OCI-LY1 (cell line): ENCODE measurements at regions not wholly inside any gene's neighbourhood (a gene's known extent, or its start where the extent isn't known, plus 50 kb on each side); places are given as distances from the start of the nearest gene placed in this dataset.

Source experiments
- H2AFZ ChIP-seq: fragments of 200-600 bp; sonication (generic), shearing (Covaris generic); 2 replicates; pipeline ENCODE4 v1.6.0; 2014; ENCODE audit warnings: antibody characterized with exemption, mild to moderate bottlenecking, low read length
- H3F3A ChIP-seq: fragments of 200-600 bp; sonication (generic), shearing (Covaris generic); 2 replicates; pipeline ENCODE4 v1.6.0; 2014; ENCODE audit warnings: mild to moderate bottlenecking, antibody characterized with exemption, low read length, moderate library complexity; ENCODE audit not compliant: insufficient read depth
- H3K27ac ChIP-seq: fragments of 200-600 bp; sonication (generic); 2 replicates; pipeline ENCODE4 v1.5.1; 2014; ENCODE audit warnings: low read length, mixed run types, mild to moderate bottlenecking, low read depth; ENCODE audit not compliant: poor library complexity, severe bottlenecking
- H3K27me3 ChIP-seq: fragments of 200-600 bp; sonication (generic); 2 replicates; pipeline ENCODE4 v1.6.0; 2014; ENCODE audit warnings: antibody characterized with exemption, mild to moderate bottlenecking, low read length, moderate library complexity; ENCODE audit not compliant: insufficient read depth
- H3K36me3 ChIP-seq: fragments of 200-600 bp; sonication (generic); 2 replicates; pipeline ENCODE4 v1.6.1; 2014; ENCODE audit warnings: mild to moderate bottlenecking, antibody characterized with exemption, low read length, moderate library complexity, mixed read lengths; ENCODE audit not compliant: insufficient read depth
- H3K4me1 ChIP-seq: fragments of 200-600 bp; sonication (generic); 2 replicates; pipeline ENCODE4 v1.5.1; 2014; ENCODE audit warnings: mild to moderate bottlenecking, low read length, moderate library complexity; ENCODE audit not compliant: insufficient read depth, severe bottlenecking
- H3K4me2 ChIP-seq: fragments of 200-600 bp; sonication (generic), shearing (Covaris generic); 2 replicates; pipeline ENCODE4 v1.6.1; 2014; ENCODE audit warnings: low read length
- H3K4me3 ChIP-seq: fragments of 200-600 bp; sonication (generic); 2 replicates; pipeline ENCODE4 v1.5.1; 2014; ENCODE audit warnings: low read length, low read depth, mild to moderate bottlenecking, mixed read lengths; ENCODE audit not compliant: poor library complexity, severe bottlenecking
- H3K79me2 ChIP-seq: fragments of 200-600 bp; shearing (Covaris generic); 2 replicates; pipeline ENCODE4 v1.6.1; 2016; ENCODE audit warnings: mixed run types, low read length, mixed read lengths; ENCODE audit not compliant: insufficient read depth
- H3K9ac ChIP-seq: fragments of 200-600 bp; sonication (generic), shearing (Covaris generic); 2 replicates; pipeline ENCODE4 v1.6.1; 2014; ENCODE audit warnings: mild to moderate bottlenecking, low read length, mixed read lengths
- H3K9me2 ChIP-seq: fragments of 200-600 bp; sonication (generic), shearing (Covaris generic); 2 replicates; pipeline ENCODE4 v1.6.1; 2014; ENCODE audit warnings: low read depth, mild to moderate bottlenecking, low read length, mixed read lengths
- H3K9me3 ChIP-seq: fragments of 200-600 bp; shearing (Covaris generic); 2 replicates; pipeline ENCODE4 v1.6.1; 2014; ENCODE audit warnings: low read length, mixed read lengths
- H4K20me1 ChIP-seq: fragments of 200-600 bp; sonication (generic), shearing (Covaris generic); 2 replicates; pipeline ENCODE4 v1.6.0; 2016; ENCODE audit warnings: mild to moderate bottlenecking, low read length; ENCODE audit not compliant: insufficient read depth
- CTCF ChIP-seq: fragments of 200-600 bp; sonication (generic), shearing (Covaris generic); IDR thresholded peaks from 2 replicates; pipeline ENCODE4 v1.5.1; 2017; ENCODE audit warnings: mild to moderate bottlenecking, antibody characterized with exemption, low read length, moderate library complexity, mixed read lengths
- EZH2 ChIP-seq: fragments of 200-600 bp; sonication (generic), shearing (Covaris generic); IDR thresholded peaks from 2 replicates; pipeline ENCODE4 v1.8.0; 2017; ENCODE audit warnings: borderline replicate concordance, mixed run types, mild to moderate bottlenecking, antibody characterized with exemption, low read length, moderate library complexity, mixed read lengths

- Histone ChIP-seq H3K27me3 (no peaks in the 10 kb centered on the region), H3K9ac (no peak overlapping the region), H3K4me1 (no peaks in the 10 kb centered on the region), H3K79me2 (no peaks in the 10 kb centered on the region), H3K9me2 (no peaks in the 10 kb centered on the region), H3K27ac (no peak overlapping the region), H2AFZ (no peak overlapping the region), H3F3A (no peaks in the 10 kb centered on the region), H3K4me3 (no peak overlapping the region), H4K20me1 (no peaks in the 10 kb centered on the region), H3K9me3 (no peaks in the 10 kb centered on the region), H3K36me3 (no peaks in the 10 kb centered on the region), H3K4me2 (no peak overlapping the region)
- TF ChIP-seq CTCF (no peak), EZH2 (no peak)
Measured at GRCh38 chr5:44727100-44727499, 81.6 kb upstream of the MRPS30 start.

GRCh38 chr5:44719856-44720255, 88.9 kb upstream of the MRPS30 start:
- Histone ChIP-seq H3K4me3 (no peak overlapping the region), H3K9me2 (no peaks in the 10 kb centered on the region), H3K79me2 (no peaks in the 10 kb centered on the region), H3K4me2 (no peak overlapping the region), H3F3A (no peaks in the 10 kb centered on the region), H3K27ac (no peak overlapping the region), H3K27me3 (no peaks in the 10 kb centered on the region), H3K4me1 (no peaks in the 10 kb centered on the region), H2AFZ (no peak overlapping the region), H3K36me3 (no peaks in the 10 kb centered on the region), H3K9me3 (no peaks in the 10 kb centered on the region), H3K9ac (no peak overlapping the region), H4K20me1 (no peaks in the 10 kb centered on the region)
- TF ChIP-seq EZH2 (no peak), CTCF (no peak)

GRCh38 chr5:44714871-44715561, 93.7 kb upstream of the MRPS30 start:
- no peaks in the 10 kb centered on the region for H3K27me3 ChIP-seq
- no peaks in the 10 kb centered on the region for H3K36me3 ChIP-seq
- no peaks in the 10 kb centered on the region for H3K9me3 ChIP-seq
- TF ChIP-seq EZH2 (no peak), CTCF (no peak)
- H3K79me2 ChIP-seq, result no peaks in the 10 kb centered on the region
- H3K27ac ChIP-seq, result no peak overlapping the region
- no peak overlapping the region for H2AFZ ChIP-seq
- no peaks in the 10 kb centered on the region for H4K20me1 ChIP-seq
- no peaks in the 10 kb centered on the region for H3K4me1 ChIP-seq
- no peak overlapping the region for H3K4me3 ChIP-seq
- no peak overlapping the region for H3K4me2 ChIP-seq
- H3F3A ChIP-seq, result no peaks in the 10 kb centered on the region
- no peaks in the 10 kb centered on the region for H3K9me2 ChIP-seq
- no peak overlapping the region for H3K9ac ChIP-seq
